ENCODE measurements at regions not wholly inside any gene's neighbourhood (a gene's known extent, or its start where the extent isn't known, plus 50 kb on each side); places are given as distances from the start of the nearest gene placed in this dataset.

DNA sequence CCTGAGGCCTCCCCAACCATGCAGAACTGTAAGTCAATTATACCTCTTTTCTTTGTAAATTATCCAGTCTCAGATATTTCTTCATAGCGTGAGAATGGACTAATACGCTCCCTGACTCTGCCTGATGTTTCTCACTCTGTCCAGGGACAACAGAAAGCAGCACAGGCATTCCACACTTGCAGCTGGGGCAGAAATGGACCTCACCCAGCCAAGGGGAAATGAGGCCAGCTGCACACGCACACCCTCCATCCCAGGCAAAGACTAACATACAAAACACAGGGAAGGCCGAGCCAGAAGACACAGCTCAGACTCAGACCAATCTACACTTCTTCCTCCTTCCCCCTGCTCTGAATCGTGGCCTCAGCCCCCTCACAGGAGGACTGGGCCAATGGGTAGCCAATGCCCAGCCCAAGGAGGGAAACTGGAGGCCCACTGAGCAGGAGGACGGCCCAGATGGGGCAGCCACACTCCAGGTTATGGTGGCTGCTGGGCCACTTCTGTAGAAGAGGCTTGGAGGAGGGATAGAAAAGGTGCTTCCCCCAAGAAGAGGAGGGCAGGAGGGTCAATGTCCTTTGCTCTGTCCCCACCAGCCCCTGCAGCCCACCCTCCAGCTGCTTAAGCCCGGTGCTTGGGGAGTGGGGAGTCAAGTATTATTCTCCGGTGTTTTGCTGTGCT lies 228.4 kb downstream of the NPHP4 start:
- H3K9me3 Mint-ChIP-seq = peaks cover 12% of the 10 kb centered on the region
- no peaks in the 10 kb centered on the region for H3K36me3 Mint-ChIP-seq
- H3K4me1 Mint-ChIP-seq = no peaks in the 10 kb centered on the region
- no peak overlapping the region for H3K27ac Mint-ChIP-seq
- POLR2A ChIA-PET = no interaction called here
- ATAC-seq (ENCODE audit: low read depth) (no peak), DNase-seq (no peak)
- peaks cover 12% of the 10 kb centered on the region for H3K27me3 Mint-ChIP-seq
- H3K4me3 Mint-ChIP-seq = no peak overlapping the region

- H3K4me1 Mint-ChIP-seq = no peaks in the 10 kb centered on the region
- H3K9me3 Mint-ChIP-seq = peaks cover 9% of the 10 kb centered on the region
- POLR2A ChIA-PET = no interaction called here
- DNase-seq (no peak), ATAC-seq (ENCODE audit: low read depth) (no peak)
- H3K27me3 Mint-ChIP-seq = peaks cover 8% of the 10 kb centered on the region
- H3K36me3 Mint-ChIP-seq = no peaks in the 10 kb centered on the region
- no peak overlapping the region for H3K4me3 Mint-ChIP-seq
- H3K27ac Mint-ChIP-seq = no peak overlapping the region
Observed at GRCh38 chr1:5758859-5759578, 233.2 kb downstream of the NPHP4 start.

DNA sequence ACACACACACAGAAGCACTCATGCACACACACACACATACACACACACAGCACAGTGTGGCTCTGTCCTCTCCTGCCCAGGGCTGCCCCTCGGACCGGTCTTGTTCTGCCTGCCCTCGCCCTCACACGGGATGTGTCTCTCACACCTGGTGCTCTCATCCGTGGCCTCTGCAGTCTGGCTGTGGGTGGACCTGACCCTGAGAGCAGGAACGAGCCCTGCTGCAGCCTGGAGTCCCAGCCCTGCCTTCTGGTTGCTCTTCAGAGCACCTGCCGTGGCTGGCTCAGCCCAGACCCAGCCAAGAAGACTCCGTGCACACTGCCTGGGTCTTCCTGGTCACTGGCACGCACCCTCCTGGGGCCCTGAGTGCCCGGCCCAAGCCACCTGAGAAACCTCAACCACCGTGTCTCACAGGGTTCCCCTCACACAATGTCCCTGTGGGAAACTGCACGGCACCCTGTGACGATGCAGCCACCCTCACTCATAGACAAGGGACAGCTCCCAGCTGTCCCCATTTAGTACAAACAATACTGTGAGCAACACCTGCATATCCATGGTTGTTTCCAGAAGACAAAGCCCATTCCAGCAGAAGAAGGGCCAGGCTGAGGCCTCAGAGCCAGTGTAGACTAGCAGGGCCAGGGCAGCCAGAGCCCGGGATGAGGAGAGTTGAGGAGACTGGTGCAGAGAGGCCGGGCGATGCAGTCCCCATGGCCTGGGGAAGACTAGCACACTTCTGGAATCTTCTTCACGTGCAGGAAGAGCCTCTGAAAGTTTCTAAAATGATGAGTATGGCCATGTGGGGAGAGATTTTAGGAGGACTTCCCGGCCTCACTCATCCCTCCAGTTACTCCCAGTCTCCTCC lies 234.0 kb downstream of the NPHP4 start:
- no peak for ATAC-seq (ENCODE audit: low read depth)
- no peak overlapping the region for H3K4me3 Mint-ChIP-seq
- H3K36me3 Mint-ChIP-seq = no peaks in the 10 kb centered on the region
- peaks cover 5% of the 10 kb centered on the region for H3K9me3 Mint-ChIP-seq
- POLR2A ChIA-PET = no interaction called here
- H3K4me1 Mint-ChIP-seq = no peaks in the 10 kb centered on the region
- no peak overlapping the region for H3K27ac Mint-ChIP-seq
- no peak for DNase-seq
- H3K27me3 Mint-ChIP-seq = peaks cover 8% of the 10 kb centered on the region

DNA sequence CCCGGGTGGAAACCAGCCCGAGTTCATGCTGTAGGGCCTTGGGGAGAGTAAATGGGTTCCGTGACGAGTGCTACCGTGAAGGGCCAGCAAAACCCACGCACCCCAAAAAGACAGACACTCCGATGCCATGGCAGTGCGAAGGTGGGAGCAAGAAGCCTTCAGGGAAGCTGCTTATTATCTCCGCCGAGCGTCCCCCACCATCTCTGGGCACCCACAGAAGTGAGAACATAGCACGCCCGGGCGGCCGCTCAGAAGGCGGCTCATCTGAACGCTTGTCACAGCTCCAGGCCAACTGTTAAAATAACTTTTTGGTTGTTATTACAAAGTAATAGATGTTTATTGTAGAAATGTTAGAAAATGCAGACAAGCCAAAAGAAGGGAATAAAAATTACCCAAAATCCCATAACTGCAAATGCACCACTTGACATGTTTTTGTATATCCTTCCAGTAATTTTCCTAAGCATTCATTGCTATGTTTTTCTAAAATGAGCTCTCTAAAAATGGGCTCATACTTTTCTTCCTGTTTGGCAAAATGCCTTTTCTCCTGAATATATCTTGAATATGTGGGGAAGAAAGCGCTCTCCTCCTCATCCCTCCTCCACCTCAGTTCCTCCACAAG lies 234.9 kb downstream of the NPHP4 start:
- Mint-ChIP-seq H3K4me3 (no peak overlapping the region), H3K36me3 (no peaks in the 10 kb centered on the region), H3K4me1 (no peaks in the 10 kb centered on the region), H3K9me3 (peaks cover 5% of the 10 kb centered on the region), H3K27me3 (peaks cover 6% of the 10 kb centered on the region), H3K27ac (no peak overlapping the region)
- POLR2A ChIA-PET = no interaction called here
- no peak for ATAC-seq (ENCODE audit: low read depth)
- DNase-seq = no peak

DNA sequence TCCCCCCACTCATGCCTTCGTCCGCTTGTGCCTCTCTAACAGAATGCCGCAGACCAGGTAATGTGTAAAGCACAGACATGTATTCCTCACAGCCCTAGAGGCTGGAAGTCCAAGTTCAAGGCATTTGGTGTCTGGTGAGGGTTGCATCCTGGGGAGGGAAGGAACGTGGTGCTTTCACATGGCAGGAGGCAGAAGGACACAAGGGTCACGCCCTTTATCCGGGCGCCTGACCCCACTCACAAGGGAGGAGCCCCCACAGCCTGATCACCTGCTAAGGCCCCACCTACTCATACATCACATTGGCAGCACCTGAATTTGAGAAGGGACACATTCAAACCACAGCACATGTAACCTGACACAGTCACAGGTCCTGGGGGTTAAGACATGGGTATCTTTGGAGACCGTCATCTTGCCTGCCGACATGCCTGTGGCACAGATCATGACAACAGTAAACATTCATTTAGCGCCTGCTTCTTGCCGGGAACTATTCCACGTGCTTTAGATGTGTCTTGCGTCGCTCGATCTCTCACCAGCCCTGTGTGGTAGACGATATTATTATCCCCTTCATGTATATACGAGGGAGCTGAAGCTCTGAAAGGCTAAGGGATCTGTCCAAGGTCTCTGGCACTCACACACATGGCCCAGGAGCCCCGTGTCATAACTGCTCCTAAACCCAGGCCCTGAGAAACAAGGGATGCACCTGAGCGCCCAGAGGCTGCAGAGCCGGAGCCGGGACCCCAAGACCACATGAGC lies 235.6 kb downstream of the NPHP4 start:
- POLR2A ChIA-PET = no interaction called here
- no peak overlapping the region for H3K27ac Mint-ChIP-seq
- DNase-seq (no peak), ATAC-seq (ENCODE audit: low read depth) (no peak)
- peaks cover 5% of the 10 kb centered on the region for H3K9me3 Mint-ChIP-seq
- no peaks in the 10 kb centered on the region for H3K36me3 Mint-ChIP-seq
- H3K4me3 Mint-ChIP-seq = no peak overlapping the region
- H3K27me3 Mint-ChIP-seq = peaks cover 3% of the 10 kb centered on the region
- H3K4me1 Mint-ChIP-seq = no peaks in the 10 kb centered on the region

GRCh38 chr1:5755552-5756125 lies 236.6 kb downstream of the NPHP4 start:
- POLR2A ChIA-PET = no interaction called here
- H3K9me3 Mint-ChIP-seq = peaks cover 5% of the 10 kb centered on the region

DNA sequence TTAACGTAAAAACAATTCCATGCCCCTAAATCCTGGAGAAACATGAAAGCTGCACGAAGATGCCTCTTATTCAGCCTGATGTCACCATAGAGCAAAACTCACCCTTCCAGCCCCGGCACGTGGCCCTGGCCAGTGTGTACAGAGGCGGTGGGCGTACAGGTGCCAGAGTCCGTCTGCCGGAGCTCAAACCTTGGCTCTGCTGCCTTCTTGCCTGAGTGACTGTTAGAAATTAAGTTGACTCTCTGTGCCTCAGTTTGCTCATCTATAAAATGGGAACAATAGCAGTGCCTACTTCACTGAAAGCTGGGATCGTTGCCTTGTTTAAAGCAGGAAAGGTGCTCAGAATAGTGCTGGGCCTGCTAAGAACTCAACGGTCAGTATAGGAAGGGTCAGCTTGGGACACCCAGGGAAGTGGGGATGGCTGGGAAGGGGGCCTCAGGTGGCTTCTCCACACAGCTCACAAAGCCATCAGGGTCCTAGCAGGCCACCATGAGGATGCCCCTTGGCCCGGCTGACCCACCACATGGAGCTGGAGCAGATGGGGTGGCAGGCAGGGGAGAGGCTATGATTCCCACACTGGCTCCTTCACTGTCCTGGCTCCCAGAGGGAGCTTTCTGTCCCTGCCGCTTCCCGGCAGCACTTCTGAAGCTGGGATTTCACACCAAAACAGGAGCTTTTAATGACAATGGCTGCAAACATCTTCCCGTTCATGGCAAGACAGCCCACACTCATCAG lies 237.2 kb downstream of the NPHP4 start:
- no peaks in the 10 kb centered on the region for H3K4me1 Mint-ChIP-seq
- H3K4me3 Mint-ChIP-seq = no peak overlapping the region
- H3K27me3 Mint-ChIP-seq = no peaks in the 10 kb centered on the region
- no peaks in the 10 kb centered on the region for H3K36me3 Mint-ChIP-seq
- DNase-seq = no peak
- no peak overlapping the region for H3K27ac Mint-ChIP-seq
- no peaks in the 10 kb centered on the region for H3K9me3 Mint-ChIP-seq
- POLR2A ChIA-PET = no interaction called here
- ATAC-seq (ENCODE audit: low read depth) = no peak

More at GRCh38 chr1:5755552-5756125, 236.6 kb downstream of the NPHP4 start:
- DNase-seq = no peak
- no peak overlapping the region for H3K27ac Mint-ChIP-seq
- no peaks in the 10 kb centered on the region for H3K36me3 Mint-ChIP-seq
- peaks cover 2% of the 10 kb centered on the region for H3K27me3 Mint-ChIP-seq
- H3K4me3 Mint-ChIP-seq = no peak overlapping the region
- no peak for ATAC-seq (ENCODE audit: low read depth)
- no peaks in the 10 kb centered on the region for H3K4me1 Mint-ChIP-seq

GRCh38 chr1:5753549-5754421 lies 238.4 kb downstream of the NPHP4 start:
- POLR2A ChIA-PET = no interaction called here
- ATAC-seq (ENCODE audit: low read depth) = no peak

DNA sequence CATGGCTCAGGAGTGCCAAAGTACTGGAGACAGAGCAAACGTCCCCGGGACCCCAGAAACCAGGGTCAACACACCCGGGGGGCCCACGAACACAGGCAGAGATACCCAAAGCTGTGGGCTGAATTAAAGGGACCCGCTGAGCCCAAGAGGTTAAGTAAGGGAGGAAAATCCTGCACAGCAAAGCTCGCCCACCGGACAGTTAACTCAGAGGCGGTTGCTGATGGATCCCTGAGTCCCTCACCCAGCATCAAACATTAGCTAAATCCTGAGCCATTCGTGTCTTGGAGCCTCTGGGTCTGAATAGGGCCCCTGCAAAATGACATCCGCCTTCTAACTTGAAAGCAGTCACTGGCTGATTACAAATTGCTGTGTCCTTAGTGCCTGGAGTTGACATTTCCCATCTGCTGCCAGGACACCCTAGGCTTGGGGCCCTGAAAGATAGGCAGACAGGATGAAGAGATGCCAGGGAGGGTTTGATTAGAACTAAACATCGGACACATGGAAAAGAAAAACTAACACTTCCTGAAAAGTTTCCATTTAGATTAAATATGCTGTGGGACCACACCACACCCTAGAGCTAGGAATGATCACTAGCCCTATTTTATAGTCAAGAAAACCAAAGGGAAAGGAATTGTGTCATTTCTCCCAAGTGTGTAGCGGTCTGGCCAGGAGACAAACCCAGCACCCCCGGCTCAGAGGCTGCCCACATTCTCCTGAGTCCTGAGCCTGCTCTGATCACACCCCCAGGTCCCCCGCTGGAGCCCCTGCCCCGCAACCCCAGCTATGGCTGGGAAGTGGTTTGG lies 239.3 kb downstream of the NPHP4 start:
- no peak overlapping the region for H3K27ac Mint-ChIP-seq
- no peaks in the 10 kb centered on the region for H3K36me3 Mint-ChIP-seq
- no peaks in the 10 kb centered on the region for H3K9me3 Mint-ChIP-seq
- H3K4me3 Mint-ChIP-seq = no peak overlapping the region
- DNase-seq = no peak
- no peak for ATAC-seq (ENCODE audit: low read depth)
- POLR2A ChIA-PET = no interaction called here
- H3K4me1 Mint-ChIP-seq = no peaks in the 10 kb centered on the region
- H3K27me3 Mint-ChIP-seq = peaks cover 3% of the 10 kb centered on the region

More at GRCh38 chr1:5753549-5754421, 238.4 kb downstream of the NPHP4 start:
- peaks cover 3% of the 10 kb centered on the region for H3K27me3 Mint-ChIP-seq
- no peak overlapping the region for H3K4me3 Mint-ChIP-seq
- no peaks in the 10 kb centered on the region for H3K4me1 Mint-ChIP-seq
- DNase-seq = no peak
- H3K9me3 Mint-ChIP-seq = no peaks in the 10 kb centered on the region
- H3K27ac Mint-ChIP-seq = no peak overlapping the region
- H3K36me3 Mint-ChIP-seq = no peaks in the 10 kb centered on the region

- peaks cover 3% of the 10 kb centered on the region for H3K27me3 Mint-ChIP-seq
- no peaks in the 10 kb centered on the region for H3K4me1 Mint-ChIP-seq
- H3K9me3 Mint-ChIP-seq = no peaks in the 10 kb centered on the region
- no peak overlapping the region for H3K4me3 Mint-ChIP-seq
- no peak for DNase-seq
- no peak overlapping the region for H3K27ac Mint-ChIP-seq
- ATAC-seq (ENCODE audit: low read depth) = no peak
- no peaks in the 10 kb centered on the region for H3K36me3 Mint-ChIP-seq
- POLR2A ChIA-PET = no interaction called here
Observed at GRCh38 chr1:5751833-5752745, 240.1 kb downstream of the NPHP4 start.
